Activated CD4-positive, alpha-beta T cell treated with anti-CD3 and anti-CD28 coated beads for 1 hour (primary cell): ENCODE measurements at regions not wholly inside any gene's neighbourhood (a gene's known extent, or its start where the extent isn't known, plus 50 kb on each side); places are given as distances from the start of the nearest gene placed in this dataset.

ENCODE experiments used
- DNase-seq: peaks from one replicate; pipeline ENCODE4 v3.0.0-alpha.2; 2020

GRCh38 chr13:23984546-23984945 lies 87.2 kb upstream of the C1QTNF9B start:
- DNase-seq = no peak

- DNase-seq = no peak
These were observed 87.8 kb upstream of the C1QTNF9B start for GRCh38 chr13:23985060-23985459.

- DNase-seq = no peak
These were observed 88.5 kb upstream of the C1QTNF9B start for GRCh38 chr13:23985839-23986238.

- no peak for DNase-seq
These were observed 89.3 kb upstream of the C1QTNF9B start for GRCh38 chr13:23986619-23987018.

GRCh38 chr13:23987331-23987894 lies 90.1 kb upstream of the C1QTNF9B start:
- DNase-seq = no peak

- no peak for DNase-seq
These were observed 91.3 kb upstream of the C1QTNF9B start for GRCh38 chr13:23988546-23989122.

- no peak for DNase-seq
These were observed 93.2 kb upstream of the C1QTNF9B start for GRCh38 chr13:23990455-23990854.

GRCh38 chr13:23991119-23991518 lies 93.8 kb upstream of the C1QTNF9B start:
- no peak for DNase-seq

GRCh38 chr13:23992781-23993679 lies 95.7 kb upstream of the C1QTNF9B start:
- DNase-seq = no peak

- DNase-seq = no peak
These were observed 96.3 kb upstream of the C1QTNF9B start for GRCh38 chr13:23993680-23993985.

GRCh38 chr13:23995283-23996073 lies 98.2 kb upstream of the C1QTNF9B start:
- no peak for DNase-seq

GRCh38 chr13:23996456-23996855 lies 99.2 kb upstream of the C1QTNF9B start:
- DNase-seq = no peak

- DNase-seq = no peak
These were observed 102.1 kb upstream of the C1QTNF9B start for GRCh38 chr13:23999424-23999823.

GRCh38 chr13:24002206-24002815 lies 105.0 kb upstream of the C1QTNF9B start:
- DNase-seq = no peak

- DNase-seq = no peak
These were observed 107.0 kb upstream of the C1QTNF9B start for GRCh38 chr13:24004142-24004899.

GRCh38 chr13:24004971-24005370 lies 107.7 kb upstream of the C1QTNF9B start:
- DNase-seq = no peak

GRCh38 chr13:24005755-24006281 lies 108.5 kb upstream of the C1QTNF9B start:
- no peak for DNase-seq

- no peak for DNase-seq
These were observed 109.4 kb upstream of the C1QTNF9B start for GRCh38 chr13:24006520-24007248.

GRCh38 chr13:24007979-24008620 lies 110.8 kb upstream of the C1QTNF9B start:
- no peak for DNase-seq

- DNase-seq = no peak
These were observed 111.4 kb upstream of the C1QTNF9B start for GRCh38 chr13:24008679-24009078.

- DNase-seq = no peak
These were observed 114.0 kb upstream of the C1QTNF9B start for GRCh38 chr13:24011266-24011665.
